Endometrium (tissue), 2 donors: ENCODE measurements at regions not wholly inside any gene's neighbourhood (a gene's known extent, or its start where the extent isn't known, plus 50 kb on each side); places are given as distances from the start of the nearest gene placed in this dataset.
A peak's percentile ranks its signal among the peaks of the same experiment; 100 is the strongest.

Experiments used
- FAIRE-seq: peaks from 2 replicates; lab custom pipeline; 2012; peaks lifted over from hg19 to GRCh38; lab: Jason Lieb, UNC
- donor health status: control.
- donor health status: control.

DNA sequence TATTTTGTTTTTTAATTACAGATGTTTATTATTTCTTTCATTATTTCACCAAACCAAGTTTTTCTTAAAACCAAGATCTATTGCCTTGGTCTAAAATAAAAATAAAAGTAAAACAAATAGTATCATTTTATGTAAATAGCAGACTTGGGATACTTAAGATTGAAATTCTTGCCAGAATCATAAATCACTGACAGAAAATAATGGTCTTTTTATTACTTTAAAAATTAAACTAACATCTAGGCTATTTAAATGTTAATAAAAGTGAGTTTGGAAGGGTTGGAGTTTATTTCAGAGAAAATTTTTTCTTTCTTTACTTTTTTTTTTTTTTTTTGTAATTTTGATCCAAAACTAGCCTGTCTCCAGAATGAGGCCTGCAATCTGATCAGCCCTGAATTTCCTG lies 568.0 kb upstream of the IGFBP3 start:
- FAIRE-seq = peak; percentile 100

GRCh38 chr7:46488607-46489006 lies 567.5 kb upstream of the IGFBP3 start:
- FAIRE-seq = no peak

DNA sequence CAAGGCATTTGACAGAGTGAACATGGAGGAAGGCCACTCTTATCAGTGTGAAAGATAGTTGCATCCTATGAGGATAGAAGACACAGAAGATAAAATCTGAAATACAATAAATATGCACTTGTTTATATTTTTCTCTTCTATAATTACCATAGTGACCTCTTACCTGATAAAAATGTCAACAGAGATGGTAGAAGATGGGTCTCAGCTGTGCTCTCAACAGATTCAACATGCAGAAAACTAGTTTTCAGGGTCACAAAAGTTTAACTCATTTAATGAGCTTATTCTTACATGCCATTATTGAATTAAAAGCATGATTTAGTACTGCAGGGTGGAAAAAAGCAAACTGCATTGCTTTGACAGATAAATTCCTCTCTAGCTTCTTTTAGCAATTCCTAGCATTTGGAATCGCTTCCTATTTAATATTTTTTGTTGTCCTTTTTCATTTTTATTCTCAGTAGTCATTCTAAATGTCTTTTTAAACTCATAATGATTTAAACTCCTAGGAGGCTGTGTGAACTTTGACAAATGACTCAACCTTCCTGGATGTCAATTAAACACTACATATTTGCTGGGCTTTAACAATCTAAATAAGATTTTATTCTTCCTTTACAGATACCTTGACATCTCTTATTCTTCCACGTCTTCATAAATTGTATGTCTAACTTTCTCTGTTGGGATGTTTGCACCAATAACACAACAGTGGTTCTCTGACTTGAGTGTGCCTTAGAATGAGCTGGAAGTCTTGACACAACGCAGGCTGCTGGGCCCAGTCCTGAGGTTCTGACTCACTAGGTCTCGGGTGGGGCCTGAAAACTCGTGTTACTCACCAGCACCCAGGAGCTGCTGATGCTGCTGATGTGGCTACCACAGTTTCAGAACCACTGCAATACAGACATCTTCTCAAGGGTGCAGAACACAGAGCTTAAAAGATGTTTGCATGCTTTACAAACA lies 565.5 kb upstream of the IGFBP3 start:
- FAIRE-seq = peak; percentile 99

GRCh38 chr7:46485481-46486065 lies 564.5 kb upstream of the IGFBP3 start:
- no peak for FAIRE-seq

- FAIRE-seq = no peak
Measured at GRCh38 chr7:46484906-46485305, 563.8 kb upstream of the IGFBP3 start.

DNA sequence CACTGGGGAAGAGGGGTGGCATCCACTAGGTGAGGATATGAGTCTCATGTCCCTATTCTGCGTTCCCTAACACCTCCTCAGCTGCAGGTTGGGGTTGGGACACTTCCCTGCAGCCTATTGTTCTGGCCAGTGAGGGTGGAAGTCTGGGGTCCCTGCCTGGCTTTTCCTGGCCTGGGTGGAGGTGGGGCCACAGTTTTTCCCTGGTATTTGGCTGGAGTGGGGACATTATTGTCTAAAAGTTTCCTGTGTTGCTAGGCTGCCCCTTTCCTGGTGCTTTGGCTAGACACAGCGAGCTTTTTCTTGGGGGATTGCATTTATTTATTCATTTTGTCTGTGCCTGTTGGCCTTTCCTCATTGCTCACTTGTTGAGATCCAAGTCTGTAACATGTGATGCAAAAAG lies 559.5 kb upstream of the IGFBP3 start:
- no peak for FAIRE-seq

- FAIRE-seq = no peak
Measured at GRCh38 chr7:46479680-46480079, 558.6 kb upstream of the IGFBP3 start.

GRCh38 chr7:46478046-46478445 lies 557.0 kb upstream of the IGFBP3 start:
- no peak for FAIRE-seq

DNA sequence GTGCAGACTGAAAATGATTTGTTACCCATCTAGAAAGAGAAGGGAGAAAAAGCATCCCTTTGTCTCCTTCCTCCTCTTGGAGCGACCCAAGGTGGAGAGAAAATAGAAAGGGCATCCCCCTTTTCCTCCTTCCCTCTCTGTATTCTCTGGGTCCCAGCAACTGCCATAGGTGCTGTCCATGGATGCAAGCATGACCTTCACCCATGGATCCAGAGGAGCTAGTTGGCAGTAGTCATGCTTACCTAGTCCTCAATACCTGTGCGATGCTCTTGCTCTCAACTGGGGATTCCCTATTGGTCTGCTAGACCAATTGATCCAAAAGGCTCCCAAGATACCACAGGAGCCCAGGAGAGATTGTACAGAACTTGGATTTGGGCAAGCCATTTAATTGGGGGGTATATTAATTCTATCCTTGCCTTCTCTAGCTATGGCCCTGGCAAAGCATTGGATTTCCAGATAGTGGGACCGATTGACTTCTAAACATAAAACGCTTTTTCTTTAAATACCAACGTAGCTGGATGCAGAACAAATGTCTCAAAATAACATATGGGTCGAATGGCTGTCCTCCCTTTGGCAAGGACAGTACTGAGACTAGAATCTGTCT lies 547.8 kb upstream of the IGFBP3 start:
- FAIRE-seq = no peak

DNA sequence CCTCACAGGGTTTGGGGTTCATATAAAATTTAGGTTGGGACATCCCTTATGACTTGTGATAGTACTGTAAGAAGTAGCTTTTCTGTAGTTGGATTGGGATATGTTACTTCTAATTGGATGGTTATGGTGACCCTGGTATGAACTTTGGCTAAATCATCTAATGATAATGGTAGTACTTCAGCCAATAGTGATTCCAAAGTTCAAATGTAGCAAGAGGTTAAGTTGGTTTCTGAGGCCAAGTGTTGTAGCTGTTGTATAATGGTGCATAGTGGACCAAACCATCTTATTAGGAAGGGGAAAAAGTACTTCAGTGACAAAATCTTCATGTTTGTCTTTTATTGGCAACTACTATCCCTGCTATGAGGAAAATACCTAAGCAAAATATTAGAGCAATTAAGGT lies 542.1 kb upstream of the IGFBP3 start:
- FAIRE-seq = no peak

DNA sequence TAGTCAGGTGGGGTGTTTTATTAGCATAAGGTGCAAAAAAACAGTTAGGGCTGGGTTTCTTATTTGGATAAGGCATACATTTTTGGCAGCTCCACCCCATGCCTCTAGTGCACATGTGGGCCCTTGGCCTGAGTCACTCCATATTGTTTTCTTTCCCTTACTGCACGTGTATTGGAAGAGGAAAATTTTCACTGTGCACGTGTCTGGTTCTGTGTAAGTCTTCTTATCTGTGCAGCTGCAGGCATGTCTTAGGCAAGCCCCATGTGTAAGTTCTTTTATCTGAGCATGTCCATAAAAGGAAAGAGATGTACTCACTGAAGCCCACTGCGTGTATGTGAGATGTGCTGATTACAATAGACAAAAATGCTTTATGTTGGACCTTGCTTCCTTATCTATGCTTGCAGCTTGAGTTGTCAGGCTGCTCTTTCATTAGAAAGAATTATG lies 540.3 kb upstream of the IGFBP3 start:
- FAIRE-seq = no peak

DNA sequence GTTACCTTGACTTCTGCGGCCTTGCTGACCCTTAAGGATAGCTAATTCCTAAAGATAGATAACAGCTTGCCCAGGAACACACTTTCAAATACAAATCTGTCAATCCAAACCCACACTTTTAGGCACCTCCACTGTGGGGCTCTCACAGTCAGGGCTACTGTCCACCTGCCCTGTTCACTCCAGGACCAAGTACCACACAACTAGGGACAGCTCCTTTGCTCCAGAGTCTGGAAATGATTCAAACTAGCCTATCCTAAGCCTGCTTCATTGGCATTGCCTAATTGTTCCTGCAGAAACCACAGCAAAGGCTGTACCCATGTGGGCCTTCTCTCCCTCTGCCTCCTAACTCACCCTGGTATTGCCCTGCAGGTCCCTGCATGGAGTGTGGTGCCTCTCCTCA lies 538.9 kb upstream of the IGFBP3 start:
- FAIRE-seq = no peak

DNA sequence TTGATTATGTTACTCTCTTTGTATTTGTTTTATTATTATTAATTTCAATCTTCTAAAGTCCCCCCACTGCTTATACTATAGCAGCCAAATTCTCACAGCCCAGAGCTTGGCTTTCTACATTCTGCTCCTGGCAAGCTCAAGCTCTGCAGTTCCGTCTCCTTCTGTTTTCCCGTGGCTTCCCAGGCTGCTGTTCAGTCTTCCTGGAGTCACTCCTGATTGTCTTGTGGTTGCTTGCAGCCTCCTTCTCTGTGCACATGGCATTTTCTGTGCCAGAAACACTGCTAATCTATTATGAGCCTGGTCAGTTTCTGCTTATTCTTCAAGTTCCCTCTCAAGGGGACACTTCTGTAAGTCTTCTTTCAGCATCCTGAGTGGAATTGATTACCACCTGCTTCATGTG lies 533.7 kb upstream of the IGFBP3 start:
- FAIRE-seq = no peak

DNA sequence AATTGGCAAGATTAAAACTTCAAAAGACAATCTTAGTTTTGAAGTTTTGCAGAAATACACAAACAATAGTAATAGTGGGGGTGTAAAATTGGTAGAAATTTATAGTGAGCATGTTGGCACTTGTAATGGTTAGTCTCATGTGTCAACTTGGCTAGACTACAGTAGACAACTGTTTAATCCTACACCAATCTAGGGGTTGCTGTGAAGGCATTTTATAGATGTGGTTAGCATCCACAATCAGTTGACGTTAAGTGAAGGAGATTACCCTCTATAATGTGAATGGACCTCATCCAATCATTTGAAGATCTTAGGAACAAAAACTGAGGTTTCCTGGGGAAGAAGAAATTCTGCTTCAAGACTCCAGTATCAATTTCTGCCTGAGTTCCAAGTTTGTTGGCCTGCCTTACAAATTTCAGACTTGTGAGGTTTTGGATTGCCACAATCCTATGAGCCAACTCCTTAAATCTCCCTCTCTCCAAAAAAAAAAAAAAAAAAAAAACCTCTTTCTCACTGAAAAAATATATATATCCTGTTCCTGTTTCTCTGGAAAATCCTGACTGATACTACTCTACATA lies 531.6 kb upstream of the IGFBP3 start:
- no peak for FAIRE-seq

DNA sequence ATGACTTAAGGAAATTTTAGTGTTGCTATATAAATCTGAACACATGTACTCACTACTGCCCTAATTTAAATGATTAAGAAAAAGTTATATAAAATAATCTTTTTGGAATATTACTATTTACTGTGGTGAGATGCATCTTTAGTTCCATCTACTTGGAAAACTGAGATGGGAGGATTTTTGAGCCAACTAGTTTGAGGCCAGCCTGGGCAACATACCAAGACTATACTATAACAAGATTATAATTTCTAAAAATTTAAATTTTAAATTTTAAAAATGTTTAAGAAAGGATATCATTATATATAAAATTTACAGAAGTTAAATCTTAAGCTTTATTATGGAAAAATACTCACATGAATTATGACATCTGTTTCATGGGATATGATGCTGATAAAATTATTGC lies 530.8 kb upstream of the IGFBP3 start:
- FAIRE-seq = peak; percentile 37

GRCh38 chr7:46450886-46451285 lies 529.8 kb upstream of the IGFBP3 start:
- FAIRE-seq = no peak

GRCh38 chr7:46450425-46450824 lies 529.4 kb upstream of the IGFBP3 start:
- no peak for FAIRE-seq

DNA sequence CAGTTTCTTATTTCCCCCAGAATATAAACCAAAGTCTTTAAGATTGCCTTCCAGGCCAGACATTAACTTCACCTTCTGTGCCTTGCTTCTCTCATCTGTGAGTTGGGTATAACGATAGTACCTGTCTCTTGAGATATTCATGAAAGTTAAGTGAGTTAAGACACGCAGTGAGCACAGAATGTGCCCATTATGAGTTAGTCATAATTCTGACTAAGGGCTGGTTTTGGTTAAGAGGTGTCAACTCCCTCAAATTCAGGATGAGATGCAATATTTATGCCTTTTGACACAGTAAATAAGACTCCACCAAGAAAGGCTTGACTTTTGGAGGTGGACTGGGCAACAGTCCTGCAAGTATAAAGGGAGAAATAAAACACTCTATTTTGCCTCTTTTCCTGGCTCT lies 528.7 kb upstream of the IGFBP3 start:
- no peak for FAIRE-seq

DNA sequence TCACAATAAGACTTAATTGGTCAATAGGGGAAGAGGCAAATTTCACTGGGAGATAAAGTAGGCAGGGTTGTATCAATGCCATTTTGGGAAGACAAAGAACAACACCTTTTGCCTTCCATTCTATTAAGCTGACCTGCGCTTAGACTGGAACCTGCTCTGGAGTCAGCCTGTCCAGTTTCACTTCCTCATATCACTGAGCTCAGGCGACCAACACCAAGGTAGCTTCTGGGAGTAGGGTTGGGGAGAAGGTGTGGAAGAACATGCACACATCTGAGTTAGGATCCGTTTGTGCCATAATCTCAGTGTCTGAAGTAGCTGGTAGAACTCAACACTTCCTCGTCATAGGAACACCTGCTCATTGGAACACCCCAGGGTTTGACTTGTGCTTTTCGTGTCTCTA lies 527.4 kb upstream of the IGFBP3 start:
- FAIRE-seq = no peak

DNA sequence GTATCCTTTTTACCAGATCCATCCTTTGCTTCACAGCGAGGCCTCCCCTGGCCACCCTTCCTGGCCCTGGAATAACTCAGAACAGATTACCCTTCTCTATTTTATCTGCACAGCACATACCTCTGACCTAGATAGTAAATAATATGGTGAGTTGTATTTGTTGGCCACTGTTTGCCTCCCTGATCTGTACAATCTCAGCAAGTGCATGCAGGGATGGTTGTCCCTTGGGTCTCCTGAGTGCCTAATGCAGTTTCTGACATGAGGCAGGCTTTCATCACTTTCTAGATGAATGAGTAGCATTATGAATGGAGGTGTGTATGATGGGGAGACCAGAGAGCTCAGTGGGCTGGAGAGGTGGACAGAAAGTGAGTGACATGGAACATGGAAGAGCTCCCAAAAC lies 525.1 kb upstream of the IGFBP3 start:
- FAIRE-seq = no peak

DNA sequence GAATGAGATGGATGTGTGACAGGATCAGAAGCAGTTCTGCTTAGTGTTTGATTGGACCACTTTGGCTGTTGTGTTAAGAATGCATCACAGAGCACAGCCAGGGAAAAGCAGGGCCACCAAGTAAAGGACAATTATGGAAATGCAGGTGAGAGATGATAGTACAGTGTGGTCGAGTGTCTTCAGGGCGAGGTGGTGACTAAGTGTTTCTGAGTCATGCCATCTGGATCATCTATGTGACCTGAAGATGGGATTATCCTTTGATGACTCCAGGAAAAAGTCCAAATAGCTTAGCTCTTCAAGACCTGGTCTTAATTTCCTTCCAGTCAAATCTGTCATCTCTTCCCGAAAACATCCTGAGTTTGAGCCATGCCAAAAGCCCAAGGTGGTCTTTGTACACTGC lies 523.2 kb upstream of the IGFBP3 start:
- FAIRE-seq = no peak

DNA sequence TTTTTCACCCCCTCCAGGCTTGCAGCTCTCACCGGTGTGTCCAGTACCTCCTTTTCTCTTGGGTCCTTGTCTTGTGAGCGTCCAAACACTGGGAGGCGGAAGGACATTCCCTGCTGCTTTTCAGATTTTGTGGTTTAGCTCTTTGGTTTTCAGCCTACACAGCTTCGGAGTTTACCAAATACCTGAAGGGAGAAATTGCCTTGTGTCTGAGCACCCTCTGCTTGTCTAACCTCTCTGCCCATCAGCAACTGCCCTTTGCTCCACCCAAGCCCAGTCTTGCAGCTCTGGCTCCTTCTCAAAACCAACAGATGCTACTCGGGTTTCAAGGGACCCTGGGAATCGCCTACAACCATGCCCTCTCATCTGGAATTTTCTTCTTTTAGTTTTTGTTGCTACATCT lies 519.1 kb upstream of the IGFBP3 start:
- FAIRE-seq = no peak

- FAIRE-seq = no peak
Measured at GRCh38 chr7:46432708-46433107, 511.6 kb upstream of the IGFBP3 start.
